SKM-1 (cell line): ENCODE measurements at regions not wholly inside any gene's neighbourhood (a gene's known extent, or its start where the extent isn't known, plus 50 kb on each side); places are given as distances from the start of the nearest gene placed in this dataset.

ENCODE experiments used
- DNase-seq: peaks from one replicate; lab custom pipeline; 2025; ENCODE audit not compliant: unreplicated experiment; lab: John Stamatoyannopoulos, UW

DNA sequence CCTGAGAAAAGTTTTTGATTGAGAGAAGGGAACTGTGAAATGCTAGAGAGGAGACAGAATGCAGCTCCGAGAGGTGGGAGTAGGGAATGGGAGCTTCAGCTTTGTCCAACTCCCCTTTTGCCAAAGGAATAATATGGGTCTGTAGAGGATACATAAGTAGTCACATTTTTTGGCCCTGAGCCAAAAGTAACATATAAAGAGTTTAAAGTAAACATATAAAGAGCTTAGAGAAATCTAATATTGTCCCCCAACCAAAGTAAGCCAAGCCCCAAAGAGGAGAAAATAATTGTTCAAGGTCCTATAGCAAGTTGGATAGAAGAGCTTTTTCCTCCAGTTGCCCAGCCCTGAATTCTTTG is 215.1 kb downstream of the TMEM114 start:
- DNase-seq = no peak

DNA sequence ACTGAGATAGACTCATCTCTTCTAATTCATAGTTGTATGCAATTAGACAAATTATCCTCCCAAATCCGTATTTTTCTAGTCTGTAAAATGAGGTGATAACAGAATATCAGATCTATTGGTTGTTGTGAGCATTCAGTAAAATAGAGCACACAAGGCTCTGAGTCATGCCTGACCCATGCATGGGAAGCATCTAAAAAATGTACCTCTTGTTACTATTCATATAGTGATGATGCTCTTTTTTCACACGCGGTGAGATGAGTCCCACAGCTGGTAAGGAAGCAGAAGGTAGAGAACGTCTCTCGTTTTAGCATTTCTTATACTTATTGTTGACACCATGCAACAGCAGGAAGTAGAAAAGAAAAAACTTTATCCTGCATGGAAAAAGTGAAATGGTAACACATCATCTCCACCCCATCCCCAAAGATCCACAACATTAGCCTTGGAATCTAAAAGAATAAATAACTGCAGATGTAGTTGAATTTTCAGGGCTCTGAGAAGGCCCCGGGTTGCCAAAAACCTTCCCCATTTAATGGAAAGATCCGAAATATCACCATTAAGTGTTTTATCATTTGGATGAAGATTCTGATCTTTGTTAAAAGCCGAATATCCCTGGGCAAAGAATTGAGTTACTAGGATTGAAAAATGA is 215.6 kb downstream of the TMEM114 start:
- DNase-seq = no peak

DNA sequence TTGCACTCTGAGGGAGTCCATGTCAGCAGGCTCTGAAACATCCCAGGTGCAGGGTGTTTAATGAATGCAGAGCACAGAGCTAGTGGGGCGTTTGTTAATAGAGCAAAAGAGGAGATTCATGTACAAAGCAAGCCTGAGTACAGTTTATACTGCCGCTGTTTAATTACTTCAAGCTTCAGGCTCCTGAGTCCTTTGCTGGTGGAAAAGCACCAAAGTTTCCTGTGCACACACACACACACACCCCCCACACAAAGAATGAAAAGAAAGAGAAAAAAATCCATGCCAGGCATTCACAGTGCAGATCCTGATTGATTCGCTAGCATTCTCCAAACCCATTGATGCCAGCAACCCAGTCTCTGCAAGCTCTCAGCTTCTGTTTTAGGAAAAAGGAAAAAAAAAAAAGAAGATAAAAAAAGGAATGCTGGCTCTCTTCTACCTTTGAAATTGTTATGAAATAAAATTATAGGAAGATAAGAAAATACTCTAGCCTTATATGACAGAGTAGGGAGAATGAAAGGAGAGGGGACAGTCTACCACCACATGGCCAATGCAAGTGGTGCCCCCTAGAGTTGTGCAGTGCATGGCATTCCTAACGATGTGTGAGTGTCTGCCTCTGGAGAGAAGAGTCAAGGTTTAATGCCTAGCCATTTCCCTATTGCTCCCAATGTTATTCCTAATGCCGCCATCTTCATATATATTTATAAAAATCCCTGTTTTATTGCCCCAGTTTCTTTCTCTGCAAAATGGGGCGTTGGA is 216.5 kb downstream of the TMEM114 start:
- DNase-seq = no peak

DNA sequence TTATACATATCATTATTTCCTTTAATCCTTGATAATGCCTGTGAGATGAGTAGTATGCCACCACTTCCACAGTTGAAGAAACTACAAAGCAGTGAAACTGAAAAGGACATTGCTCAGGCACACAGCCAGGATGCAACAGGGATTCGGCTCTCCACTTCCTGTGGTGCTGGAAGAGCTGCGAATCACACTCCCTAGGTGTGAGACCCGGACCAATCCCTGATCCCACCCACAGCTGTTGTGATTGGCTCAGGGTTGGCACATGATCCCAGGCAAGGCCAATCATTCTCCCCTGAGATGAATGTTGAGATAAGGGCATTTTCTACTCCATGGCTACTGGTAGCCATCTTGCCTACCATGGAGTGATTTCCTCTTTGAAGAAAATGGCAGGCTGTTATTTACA is 218.2 kb downstream of the TMEM114 start:
- DNase-seq = no peak

DNA sequence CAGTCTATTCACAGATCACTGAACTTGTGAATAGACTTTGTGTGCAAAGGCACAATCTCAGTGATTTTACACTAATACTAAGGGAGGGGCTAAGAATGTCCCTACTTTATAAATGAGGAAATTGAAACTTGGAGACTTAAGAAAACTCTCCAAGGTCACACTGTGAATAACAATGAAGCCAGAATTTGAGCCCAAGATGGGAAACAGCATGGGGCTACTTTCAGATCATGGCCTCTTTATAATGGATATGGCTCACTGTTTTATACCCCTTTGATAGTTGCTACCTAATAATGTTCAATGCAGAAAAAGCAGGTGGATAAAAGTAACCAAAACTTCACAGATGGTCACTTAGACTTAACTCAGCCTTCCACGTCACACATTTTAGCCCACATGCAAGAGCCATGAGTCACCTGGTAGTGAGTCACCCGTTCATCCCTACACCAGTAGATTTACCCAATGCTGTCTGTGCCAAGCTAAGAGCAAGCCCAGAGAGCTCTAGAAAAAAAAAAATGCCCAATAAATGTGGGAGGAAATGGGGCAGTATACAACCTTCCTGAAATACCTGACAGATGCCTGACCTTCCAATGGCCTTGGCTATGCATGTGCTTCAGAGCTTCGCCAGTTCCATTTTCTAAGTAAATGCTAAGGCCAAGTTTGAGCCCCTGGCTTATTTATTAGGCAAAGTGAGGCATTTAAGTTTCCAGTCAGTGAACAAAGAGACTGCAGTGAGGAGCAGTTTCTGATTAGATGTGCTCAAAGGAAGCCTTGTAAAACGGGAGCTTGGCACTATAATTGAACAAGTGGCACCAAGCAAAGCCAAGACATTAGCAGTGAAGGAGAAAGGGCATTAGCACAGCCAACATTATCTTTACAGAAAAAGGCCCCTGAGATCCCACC is 219.7 kb downstream of the TMEM114 start:
- DNase-seq = no peak

DNA sequence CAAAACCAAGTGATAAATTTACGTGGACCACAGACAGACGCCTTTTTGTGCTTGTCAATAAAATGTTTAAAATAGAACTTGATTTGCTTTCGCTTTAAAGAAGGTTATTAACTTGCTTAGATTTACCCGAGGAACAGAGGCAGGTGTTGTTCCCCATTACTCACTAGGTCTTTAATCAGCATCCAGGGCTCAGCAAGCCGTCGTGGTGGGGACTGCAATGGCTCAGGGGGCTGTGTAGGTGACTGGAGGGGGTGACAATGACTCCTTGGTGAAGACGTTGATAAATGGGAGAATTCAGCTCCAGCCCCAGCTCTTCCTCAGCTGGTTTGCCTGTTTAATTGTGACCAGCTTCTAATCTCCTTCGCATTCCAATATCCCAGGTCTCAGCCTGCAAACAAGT is 231.4 kb downstream of the TMEM114 start:
- no peak for DNase-seq

DNA sequence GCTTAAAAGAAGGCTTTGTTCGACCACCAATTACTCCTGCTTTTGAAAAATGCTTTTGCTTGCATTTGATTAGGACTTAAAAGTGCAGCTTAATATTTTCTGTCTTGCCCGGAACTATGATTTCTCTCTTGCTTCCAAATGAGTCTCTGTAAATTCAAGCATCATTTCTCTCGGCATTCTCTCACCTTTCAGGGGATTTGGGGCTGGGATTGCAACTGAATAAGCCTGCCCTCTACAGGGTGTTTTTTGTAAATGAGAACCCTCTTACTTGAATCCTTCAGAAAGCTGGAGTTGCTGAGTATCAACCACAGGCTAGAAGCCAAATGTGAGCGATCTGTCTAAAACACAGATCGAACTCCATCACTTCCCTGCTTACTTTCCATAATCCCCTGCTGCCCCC is 234.6 kb downstream of the TMEM114 start:
- DNase-seq = no peak

DNA sequence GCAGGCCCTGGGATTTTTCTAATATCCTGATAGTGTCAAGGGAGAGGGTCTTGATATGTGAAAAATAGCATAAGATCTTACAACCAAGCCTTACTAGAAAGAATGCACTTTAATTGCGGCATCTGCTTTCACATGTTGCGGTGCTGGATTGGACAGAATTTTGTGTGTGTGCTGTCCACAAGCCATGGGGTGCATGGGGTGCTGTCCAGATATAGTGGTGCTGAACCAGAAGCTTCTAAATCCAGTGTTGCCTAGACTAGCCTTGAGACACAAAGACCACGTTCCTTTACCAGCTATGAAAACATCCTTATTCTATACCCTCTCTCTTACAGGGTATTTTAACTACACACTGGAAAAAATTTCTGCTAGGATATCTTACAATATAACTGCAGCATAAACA is 244.0 kb downstream of the TMEM114 start:
- no peak for DNase-seq

DNA sequence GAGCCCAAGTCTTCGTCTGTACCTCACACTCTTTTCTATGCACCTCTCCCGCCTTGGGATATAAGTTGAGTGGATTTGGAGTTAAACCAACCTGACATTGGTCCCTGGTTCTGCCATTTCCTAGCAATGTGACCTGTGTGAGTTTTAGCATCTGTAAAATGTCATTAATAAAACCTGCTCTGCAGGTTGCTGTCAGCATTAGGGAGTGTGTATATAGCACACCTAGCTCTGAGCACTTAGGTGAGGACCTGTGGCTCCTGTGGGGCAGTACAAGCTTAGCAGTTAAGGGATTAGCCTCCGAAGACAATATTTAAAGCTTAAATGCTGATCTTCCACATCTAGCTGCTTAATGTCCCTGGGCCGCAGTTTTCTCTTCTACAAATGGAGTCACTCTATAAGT is 248.0 kb downstream of the TMEM114 start:
- no peak for DNase-seq

DNA sequence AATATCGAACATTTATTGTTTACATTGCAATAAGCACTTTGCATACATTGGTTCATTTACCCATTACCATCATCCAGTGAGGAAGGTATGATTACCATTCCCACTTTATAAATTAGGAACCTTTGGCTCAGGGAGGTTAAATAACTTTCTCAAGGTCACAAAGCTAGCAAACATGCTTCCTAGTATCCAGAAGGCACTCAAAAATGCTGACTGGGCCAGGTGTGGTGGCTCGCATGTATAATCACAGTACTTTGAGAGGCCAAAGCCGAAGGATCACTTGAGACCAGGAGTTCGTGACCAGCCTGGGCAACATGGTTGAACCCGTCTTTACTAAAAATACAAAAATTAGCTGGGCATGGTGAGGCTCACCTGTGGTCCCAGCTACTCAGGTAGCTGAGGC is 259.6 kb downstream of the TMEM114 start:
- DNase-seq = no peak

DNA sequence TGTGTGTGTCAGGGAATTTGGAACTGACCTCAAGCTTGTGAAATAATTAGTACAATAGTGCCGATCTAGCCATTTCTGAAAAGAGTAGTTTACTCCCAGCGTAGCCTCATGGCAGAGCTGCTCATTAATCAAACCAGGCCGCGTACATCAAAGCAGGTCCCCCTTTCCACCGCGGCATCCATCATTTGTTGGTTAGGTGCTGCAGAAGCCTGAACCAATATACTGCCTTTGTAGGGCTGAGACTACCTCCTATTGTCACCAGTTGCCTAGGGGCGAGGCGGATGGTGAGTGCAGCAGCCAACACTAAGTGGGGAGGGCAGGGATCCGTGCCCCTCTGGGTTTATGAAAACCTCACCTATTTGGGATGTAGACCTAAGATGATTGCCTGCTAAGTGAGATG is 264.1 kb downstream of the TMEM114 start:
- DNase-seq = no peak

DNA sequence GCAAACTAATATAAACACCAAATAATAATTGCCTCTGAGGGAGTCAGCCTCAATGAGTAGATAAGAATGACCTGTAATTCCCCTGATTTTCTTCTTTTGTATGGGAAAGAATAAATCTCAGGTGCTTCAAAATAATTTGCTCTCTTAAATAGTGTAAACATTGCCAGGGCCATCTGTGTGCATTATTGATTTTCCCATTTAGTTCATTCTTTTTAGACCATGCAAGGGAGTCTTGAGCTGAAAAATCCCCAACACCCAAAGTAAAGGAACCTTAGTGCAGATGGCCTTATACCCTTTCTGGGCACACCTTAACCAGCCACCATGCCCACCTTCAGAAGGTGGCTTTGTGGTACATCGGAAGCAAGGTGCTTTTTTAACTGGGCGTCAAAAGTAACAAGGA is 267.2 kb downstream of the TMEM114 start:
- DNase-seq = no peak

DNA sequence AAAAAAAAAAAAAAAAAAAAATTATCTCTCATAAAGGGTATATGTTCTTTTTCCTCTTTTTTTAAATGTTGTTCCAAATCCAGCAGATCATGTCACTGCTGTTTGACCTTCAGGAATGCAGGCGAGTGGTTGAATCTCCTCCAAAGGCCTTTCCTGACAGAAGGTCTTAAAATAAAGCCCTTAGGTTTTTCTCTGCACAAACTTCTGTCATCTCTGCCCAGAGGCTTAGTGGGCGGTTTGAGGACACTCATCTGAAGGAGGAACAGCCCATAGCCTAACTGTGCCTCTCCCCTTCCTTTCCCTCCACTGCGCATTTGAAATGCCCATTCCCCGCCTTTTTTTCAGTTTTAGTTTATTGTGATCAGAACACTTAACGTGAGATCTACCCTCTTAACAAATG is 270.2 kb downstream of the TMEM114 start:
- no peak for DNase-seq

DNA sequence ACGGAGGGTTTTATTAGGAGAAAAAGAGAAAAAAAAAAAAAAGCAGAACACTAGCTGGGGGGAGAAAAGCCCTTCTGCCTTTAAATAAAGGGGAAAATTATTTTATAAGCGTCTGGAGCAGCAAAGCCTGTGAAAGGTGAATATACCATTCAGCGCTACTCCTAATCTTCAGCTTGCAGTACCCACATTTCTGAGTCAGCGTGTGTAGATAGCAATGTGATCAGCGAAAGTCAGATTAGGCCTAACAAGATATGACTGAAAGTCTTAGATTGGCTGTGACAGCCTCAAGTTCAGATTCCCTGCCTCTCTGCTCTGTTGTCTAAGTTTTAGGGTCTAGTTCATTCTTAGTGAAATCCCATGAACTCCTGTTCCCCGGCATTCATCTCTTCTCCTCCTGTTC is 279.5 kb downstream of the TMEM114 start:
- DNase-seq = no peak

DNA sequence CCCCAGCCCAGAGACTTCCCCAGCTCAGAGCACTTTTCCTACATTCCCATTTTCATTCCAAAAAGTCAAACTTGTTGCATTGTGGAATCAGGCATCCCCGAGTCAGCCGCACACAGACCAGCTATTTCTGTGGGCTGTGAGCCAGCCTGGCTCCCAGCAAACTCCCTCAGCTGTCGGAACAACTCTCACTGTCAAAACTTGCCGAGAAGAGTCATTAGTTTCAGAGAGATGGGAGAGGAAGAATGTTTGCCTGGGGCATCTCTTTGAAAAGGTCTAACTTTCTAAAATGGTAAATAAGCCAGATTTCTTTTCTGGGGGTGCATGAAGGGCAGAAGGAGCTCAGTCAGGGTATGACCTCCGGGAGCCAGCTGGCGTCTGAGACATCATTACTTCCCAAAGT is 280.0 kb downstream of the TMEM114 start:
- no peak for DNase-seq

DNA sequence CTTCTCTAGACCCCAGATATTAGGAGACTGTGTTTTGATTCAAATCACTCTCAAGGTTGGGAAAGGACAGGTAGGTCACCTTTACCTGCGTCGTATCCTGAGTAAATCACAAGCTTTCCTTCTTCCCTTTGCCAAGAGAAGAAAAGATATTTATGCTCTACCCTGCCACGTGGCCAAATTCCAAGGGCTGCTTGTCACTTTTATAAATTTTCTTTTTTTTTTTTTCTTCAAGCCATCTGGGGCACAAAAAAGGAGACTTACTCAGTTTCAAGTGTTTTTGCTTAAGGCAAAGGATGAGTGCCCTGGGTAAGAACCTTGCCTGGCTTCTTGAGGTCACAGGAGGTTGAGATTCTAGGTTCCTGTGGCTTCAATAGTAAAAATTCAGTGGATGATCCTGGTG is 285.1 kb downstream of the TMEM114 start:
- DNase-seq = no peak

DNA sequence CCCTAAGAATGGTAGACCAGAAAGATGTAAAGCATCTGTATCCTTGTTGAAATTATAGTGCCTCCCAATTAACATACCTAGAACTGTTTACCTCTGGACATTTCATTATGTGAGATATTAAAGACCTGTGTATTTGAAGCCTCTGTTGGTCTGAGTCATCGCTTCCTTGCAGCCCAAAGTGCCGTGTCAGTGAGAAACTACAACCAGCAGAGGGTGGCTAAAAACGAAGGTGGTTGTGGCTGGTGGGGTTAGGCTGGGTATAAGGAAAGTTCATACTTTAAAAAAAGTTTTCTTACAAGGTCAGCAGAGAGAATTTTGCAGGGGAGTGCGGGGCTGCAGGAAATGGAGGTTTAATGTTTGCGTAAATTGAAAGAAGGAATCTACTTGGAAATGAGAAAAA is 290.7 kb downstream of the TMEM114 start:
- no peak for DNase-seq

DNA sequence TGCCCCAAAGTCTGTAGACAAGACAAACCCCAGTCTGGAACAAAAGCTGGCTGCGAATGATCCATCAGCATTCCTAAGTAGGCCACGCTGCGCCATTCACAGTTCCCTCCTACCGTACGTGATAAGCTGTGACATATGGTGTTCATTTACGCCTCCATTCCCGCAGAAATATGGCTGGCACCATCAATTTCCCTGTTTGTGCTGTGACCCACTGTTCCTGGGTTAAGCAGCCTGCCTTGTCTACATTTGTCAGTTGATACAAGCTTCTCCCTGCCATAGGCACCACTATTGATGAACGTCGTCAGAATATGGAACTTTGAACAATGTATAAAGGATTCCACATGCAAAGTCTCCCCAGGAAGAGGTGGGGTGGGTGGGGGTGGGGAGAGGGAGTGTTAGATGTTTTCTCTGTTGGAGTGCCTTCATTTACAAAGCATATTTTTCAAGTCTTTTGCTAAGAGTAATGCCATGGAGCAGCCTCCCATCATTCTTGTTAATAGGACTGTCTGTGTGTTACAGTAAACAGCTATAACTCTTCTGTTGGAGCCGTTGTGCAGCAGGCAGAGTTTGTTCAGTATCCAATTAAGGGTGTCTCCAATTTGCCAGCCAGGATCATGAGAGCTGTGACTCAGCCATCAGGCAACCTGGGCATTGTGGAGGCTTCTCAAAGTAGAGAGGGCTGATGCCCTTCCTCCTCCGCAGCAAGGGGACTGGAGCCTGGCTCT is 294.6 kb downstream of the TMEM114 start:
- DNase-seq = no peak

DNA sequence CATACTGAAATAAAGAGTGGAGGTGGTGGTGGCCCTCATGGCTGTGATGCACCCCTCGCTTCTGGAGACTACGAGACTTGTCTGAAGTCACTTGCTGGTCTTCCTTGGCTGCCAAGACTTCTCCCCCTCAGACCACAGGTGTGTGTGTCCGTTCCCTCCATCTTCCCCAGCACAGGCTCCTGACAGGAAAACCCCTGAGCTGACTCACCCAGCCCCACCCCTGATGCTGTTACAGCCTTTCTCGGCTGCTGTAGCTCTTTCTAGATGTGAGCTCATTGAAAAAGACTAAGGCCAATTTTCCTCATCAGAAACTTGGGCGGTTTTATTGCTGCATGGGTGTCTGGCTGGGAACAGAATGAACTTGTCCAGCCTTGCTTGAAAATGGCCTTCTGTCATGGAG is 296.9 kb downstream of the TMEM114 start:
- DNase-seq = no peak

DNA sequence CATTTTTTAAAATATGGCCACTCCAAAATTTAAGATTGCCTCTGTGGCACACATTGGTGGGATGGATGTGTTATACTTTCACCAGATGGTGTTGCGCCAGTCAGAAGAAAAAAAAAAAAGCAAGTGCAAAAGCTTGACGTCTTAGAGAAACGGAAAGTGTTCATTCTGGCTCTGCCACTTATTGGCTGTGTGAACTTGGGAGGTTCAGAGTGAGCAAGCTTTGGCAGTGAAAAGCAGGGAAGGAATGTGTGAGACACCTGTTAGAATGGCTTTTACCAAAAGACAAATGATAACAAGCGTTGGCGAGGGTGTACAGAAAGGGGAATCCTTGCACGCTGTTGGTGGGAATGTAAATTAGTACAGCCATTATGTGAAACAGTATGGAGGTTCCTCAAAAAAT is 298.0 kb downstream of the TMEM114 start:
- DNase-seq = no peak

DNA sequence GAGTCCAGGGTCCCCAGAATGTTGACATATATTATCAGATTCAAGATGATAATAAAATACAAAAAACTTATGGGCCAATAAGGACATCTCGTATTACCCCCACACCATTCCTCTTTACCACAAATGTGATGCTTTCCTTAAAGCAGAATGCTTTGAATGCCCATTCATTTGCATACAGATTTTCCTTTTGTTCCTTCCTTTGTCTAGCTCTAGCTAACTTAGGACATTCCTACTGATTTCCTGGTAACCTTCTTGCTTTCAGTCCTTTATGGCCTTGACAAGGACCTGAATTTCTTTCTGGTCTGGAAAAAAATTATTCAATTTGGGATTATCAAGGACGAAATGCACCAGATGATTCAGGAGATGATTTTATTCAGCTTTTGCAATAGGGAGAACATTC is 304.0 kb downstream of the TMEM114 start:
- no peak for DNase-seq
